NCI-H524 treated with DMSO at 0.1 percent for 48 hours (cell line): ENCODE measurements at regions not wholly inside any gene's neighbourhood (a gene's known extent, or its start where the extent isn't known, plus 50 kb on each side); places are given as distances from the start of the nearest gene placed in this dataset.
"Not testable (repeated sequence)": the region's sequence is repeated elsewhere in the genome, so short reads cannot be mapped to it uniquely, and the experiment has no call there.

Experiments used
- DNase-seq: peaks from one replicate; lab custom pipeline; 2025; lab: John Stamatoyannopoulos, UW

- no peak for DNase-seq
These were observed 78.4 kb downstream of the ADAMTS15 start for GRCh38 chr11:130526846-130527245.

GRCh38 chr11:130527636-130528297 lies 79.3 kb downstream of the ADAMTS15 start:
- DNase-seq = no peak

- no peak for DNase-seq
These were observed 80.1 kb downstream of the ADAMTS15 start for GRCh38 chr11:130528298-130529261.

GRCh38 chr11:130529366-130529765 lies 80.9 kb downstream of the ADAMTS15 start:
- DNase-seq = no peak

- DNase-seq = no peak
These were observed 82.6 kb downstream of the ADAMTS15 start for GRCh38 chr11:130531061-130531460.

- peak; percentile 23 for DNase-seq
These were observed 84.8 kb downstream of the ADAMTS15 start for GRCh38 chr11:130533113-130533798.

GRCh38 chr11:130533871-130534270 lies 85.4 kb downstream of the ADAMTS15 start:
- DNase-seq = no peak

GRCh38 chr11:130534551-130534950 lies 86.1 kb downstream of the ADAMTS15 start:
- DNase-seq = no peak

GRCh38 chr11:130535520-130535919 lies 87.1 kb downstream of the ADAMTS15 start:
- DNase-seq = no peak

GRCh38 chr11:130536106-130537040 lies 87.9 kb downstream of the ADAMTS15 start:
- DNase-seq = no peak

GRCh38 chr11:130539680-130540079 lies 91.2 kb downstream of the ADAMTS15 start:
- DNase-seq = not testable (repeated sequence)

GRCh38 chr11:130544266-130544665 lies 95.8 kb downstream of the ADAMTS15 start:
- no peak for DNase-seq

- no peak for DNase-seq
These were observed 97.1 kb downstream of the ADAMTS15 start for GRCh38 chr11:130545449-130546072.

GRCh38 chr11:130546438-130546837 lies 98.0 kb downstream of the ADAMTS15 start:
- no peak for DNase-seq

- DNase-seq = no peak
These were observed 98.7 kb downstream of the ADAMTS15 start for GRCh38 chr11:130546901-130547694.

- no peak for DNase-seq
These were observed 99.5 kb downstream of the ADAMTS15 start for GRCh38 chr11:130547761-130548490.

GRCh38 chr11:130548491-130548833 lies 100.0 kb downstream of the ADAMTS15 start:
- no peak for DNase-seq

- DNase-seq = no peak
These were observed 101.1 kb downstream of the ADAMTS15 start for GRCh38 chr11:130549393-130549999.

GRCh38 chr11:130550150-130550549 lies 101.7 kb downstream of the ADAMTS15 start:
- no peak for DNase-seq
